ENCODE measurements at regions not wholly inside any gene's neighbourhood (a gene's known extent, or its start where the extent isn't known, plus 50 kb on each side); places are given as distances from the start of the nearest gene placed in this dataset.

DNA sequence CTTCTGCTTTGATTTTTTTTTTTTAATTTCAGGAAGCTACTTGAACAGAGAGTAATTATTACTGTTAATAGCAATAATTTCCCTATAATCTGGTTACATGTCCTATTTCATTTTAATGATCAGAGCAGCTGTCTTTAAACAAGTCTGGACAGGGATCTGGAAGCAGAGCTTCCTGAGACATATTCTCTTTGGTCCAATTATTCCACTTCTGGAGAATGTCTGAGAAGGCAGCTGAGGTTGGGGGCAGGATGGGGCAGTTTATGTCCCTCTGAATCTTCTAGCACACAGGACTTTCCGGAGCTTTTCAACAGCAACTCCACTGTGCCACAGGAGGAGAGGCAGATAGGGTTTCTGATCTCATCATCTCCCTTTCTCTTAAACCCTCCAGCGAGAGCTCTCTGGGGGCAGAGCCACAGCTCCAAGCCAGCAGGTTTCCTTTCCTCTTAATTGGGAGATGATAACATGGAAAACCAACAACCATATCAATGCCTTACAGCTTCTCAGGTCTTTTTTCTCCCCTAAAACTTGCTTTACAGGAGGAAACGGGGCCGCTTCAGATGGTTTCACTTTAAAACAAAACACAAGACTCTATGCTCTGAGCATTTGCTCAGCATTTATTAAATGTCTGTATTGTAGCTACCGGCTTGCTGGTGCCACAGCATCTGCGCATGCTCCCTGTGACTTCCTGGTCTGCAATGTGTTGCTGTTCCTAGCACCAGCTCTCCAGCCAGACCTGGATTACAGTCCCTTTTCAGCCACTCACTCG is 425.7 kb upstream of the USP24 start:
- TF ChIP-seq POLR2AphosphoS5 (IDR thresholded peaks at IDR 0.05) (peak; percentile 17 to 40), POLR2A (IDR thresholded peaks at IDR 0.05; ENCODE audit: low read depth) (no peak)
- TF ChIP-seq, protein P1, sequence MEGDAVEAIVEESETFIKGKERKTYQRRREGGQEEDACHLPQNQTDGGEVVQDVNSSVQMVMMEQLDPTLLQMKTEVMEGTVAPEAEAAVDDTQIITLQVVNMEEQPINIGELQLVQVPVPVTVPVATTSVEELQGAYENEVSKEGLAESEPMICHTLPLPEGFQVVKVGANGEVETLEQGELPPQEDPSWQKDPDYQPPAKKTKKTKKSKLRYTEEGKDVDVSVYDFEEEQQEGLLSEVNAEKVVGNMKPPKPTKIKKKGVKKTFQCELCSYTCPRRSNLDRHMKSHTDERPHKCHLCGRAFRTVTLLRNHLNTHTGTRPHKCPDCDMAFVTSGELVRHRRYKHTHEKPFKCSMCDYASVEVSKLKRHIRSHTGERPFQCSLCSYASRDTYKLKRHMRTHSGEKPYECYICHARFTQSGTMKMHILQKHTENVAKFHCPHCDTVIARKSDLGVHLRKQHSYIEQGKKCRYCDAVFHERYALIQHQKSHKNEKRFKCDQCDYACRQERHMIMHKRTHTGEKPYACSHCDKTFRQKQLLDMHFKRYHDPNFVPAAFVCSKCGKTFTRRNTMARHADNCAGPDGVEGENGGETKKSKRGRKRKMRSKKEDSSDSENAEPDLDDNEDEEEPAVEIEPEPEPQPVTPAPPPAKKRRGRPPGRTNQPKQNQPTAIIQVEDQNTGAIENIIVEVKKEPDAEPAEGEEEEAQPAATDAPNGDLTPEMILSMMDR (IDR thresholded peaks at IDR 0.05), result no peak
